Uterus (tissue), 2 donors: ENCODE measurements at regions not wholly inside any gene's neighbourhood (a gene's known extent, or its start where the extent isn't known, plus 50 kb on each side); places are given as distances from the start of the nearest gene placed in this dataset.

Experiments
- POLR2A ChIP-seq, 2 donors: fragments of 450-650 bp; IDR thresholded peaks; one replicate each; pipeline ENCODE4 v1.6.1; 2016; ENCODE audit warnings: antibody characterized with exemption in 2 of 2, mild to moderate bottlenecking in 1 of 2, moderate library complexity in 1 of 2
- TF ChIP-seq, protein P1 (sequence below), 4 experiments: fragments of 200-600 bp in 2 of 4; fragments of 450-650 bp in 2 of 4; sonication (generic) in 2 of 4; IDR thresholded peaks; one replicate each; pipeline ENCODE4 v1.5.1; 2016 to 2019; ENCODE audit warnings: antibody characterized with exemption in 4 of 4, mild to moderate bottlenecking in 2 of 4, moderate library complexity in 1 of 4

GRCh38 chr9:73844135-73844534 lies 653.0 kb upstream of the RORB start:
- TF ChIP-seq, protein P1, sequence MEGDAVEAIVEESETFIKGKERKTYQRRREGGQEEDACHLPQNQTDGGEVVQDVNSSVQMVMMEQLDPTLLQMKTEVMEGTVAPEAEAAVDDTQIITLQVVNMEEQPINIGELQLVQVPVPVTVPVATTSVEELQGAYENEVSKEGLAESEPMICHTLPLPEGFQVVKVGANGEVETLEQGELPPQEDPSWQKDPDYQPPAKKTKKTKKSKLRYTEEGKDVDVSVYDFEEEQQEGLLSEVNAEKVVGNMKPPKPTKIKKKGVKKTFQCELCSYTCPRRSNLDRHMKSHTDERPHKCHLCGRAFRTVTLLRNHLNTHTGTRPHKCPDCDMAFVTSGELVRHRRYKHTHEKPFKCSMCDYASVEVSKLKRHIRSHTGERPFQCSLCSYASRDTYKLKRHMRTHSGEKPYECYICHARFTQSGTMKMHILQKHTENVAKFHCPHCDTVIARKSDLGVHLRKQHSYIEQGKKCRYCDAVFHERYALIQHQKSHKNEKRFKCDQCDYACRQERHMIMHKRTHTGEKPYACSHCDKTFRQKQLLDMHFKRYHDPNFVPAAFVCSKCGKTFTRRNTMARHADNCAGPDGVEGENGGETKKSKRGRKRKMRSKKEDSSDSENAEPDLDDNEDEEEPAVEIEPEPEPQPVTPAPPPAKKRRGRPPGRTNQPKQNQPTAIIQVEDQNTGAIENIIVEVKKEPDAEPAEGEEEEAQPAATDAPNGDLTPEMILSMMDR (IDR thresholded peaks at IDR 0.05): no peak
- TF ChIP-seq POLR2A (IDR thresholded peaks at IDR 0.05): no peak
